HCT116 (cell line): ENCODE measurements at regions not wholly inside any gene's neighbourhood (a gene's known extent, or its start where the extent isn't known, plus 50 kb on each side); places are given as distances from the start of the nearest gene placed in this dataset.

Experiments used
- CEBPB ChIP-seq: IDR thresholded peaks from 2 replicates; pipeline ENCODE4 v1.6.1; 2012; ENCODE audit warnings: low read depth
- POLR2A ChIP-seq: IDR thresholded peaks from 2 replicates; pipeline ENCODE4 v1.7.0; 2011; ENCODE audit warnings: borderline replicate concordance; ENCODE audit not compliant: insufficient read depth, insufficient read length; ENCODE audit errors: extremely low read depth
- YY1 ChIP-seq: IDR thresholded peaks from 2 replicates; pipeline ENCODE4 v1.6.1; 2011; ENCODE audit warnings: low read length, low read depth, moderate library complexity, mild to moderate bottlenecking; ENCODE audit not compliant: insufficient replicate concordance; ENCODE audit errors: extremely low read depth

- TF ChIP-seq YY1 (no peak), CEBPB (no peak), POLR2A (no peak)
Measured at GRCh38 chr12:96131230-96131788, 62.9 kb upstream of the ELK3 start.
